ENCODE measurements at regions not wholly inside any gene's neighbourhood (a gene's known extent, or its start where the extent isn't known, plus 50 kb on each side); places are given as distances from the start of the nearest gene placed in this dataset.

DNA sequence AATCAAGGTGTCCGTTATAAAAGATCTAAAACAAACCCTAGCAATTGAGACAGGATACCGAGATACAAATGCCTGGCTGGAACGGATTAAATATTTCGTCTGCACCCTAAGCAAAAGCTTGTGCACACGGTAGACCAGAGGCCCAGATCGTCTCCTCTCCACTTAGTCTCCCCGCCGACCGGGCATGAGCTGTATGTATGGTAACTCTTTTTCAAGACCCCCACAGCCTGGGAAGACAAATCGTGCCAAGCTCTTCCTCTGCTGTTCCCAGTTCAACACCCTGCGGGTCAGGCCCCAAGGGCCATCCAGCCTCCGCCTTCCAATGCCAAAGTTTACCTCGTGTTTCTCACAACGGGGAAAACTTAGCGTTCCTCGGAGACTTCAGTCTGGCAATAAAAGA is 285.7 kb upstream of the GALNT17 start:
- no peak overlapping the region for H3K27ac ChIP-seq (ENCODE audit: low read depth, low read length, severe bottlenecking)
- peaks cover 16% of the 10 kb centered on the region for H3K9me3 ChIP-seq (ENCODE audit: control insufficient read depth, low read length)
- no peak overlapping the region for H3K4me3 ChIP-seq (ENCODE audit: extremely low read depth, insufficient read depth, low read length, poor library complexity, severe bottlenecking)
- no peaks in the 10 kb centered on the region for H3K4me1 ChIP-seq (ENCODE audit: control insufficient read depth, insufficient read depth, low read length, poor library complexity, severe bottlenecking)
- no peaks in the 10 kb centered on the region for H3K36me3 ChIP-seq (ENCODE audit: control insufficient read depth, insufficient read depth, low read length)
- 89 to 96% methylated on average over 15 of the region's 16 CpGs for WGBS, 2 experiments (ENCODE audit: insufficient coverage in 2 of 2)

DNA sequence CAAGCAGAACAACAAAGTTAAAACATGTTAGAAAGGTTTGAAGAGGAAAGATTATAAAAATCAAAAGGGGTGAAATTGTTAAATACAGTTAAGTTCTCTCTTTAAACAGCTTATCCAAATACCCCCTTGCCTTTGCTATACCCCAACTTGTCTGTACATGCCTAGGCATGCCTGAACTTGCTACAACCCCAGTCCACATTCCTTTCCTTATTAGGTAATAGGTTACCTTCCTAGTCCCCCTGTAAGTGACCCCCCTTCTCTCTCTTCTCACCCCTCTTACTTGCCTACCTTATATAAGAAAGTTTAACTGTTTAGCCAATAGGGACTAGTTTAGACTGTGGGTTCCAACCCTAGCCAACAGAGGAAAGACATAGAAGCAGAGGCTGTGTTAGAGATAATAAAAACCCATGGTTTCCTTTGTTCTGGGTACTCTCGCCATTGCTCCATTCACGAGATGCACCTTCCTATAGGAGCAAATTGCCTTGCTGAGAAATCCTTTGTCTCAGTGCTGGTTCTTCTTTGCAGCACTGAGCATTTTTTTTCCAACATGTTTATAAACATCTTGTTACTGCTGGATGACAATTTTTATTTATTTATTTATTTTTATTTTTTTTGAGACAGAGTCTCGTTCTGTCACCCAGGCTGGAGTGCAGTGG is 282.2 kb upstream of the GALNT17 start:
- H3K9me3 ChIP-seq (ENCODE audit: control insufficient read depth, low read length) = peaks cover 16% of the 10 kb centered on the region
- H3K36me3 ChIP-seq (ENCODE audit: control insufficient read depth, insufficient read depth, low read length) = no peaks in the 10 kb centered on the region
- no peak overlapping the region for H3K27ac ChIP-seq (ENCODE audit: low read depth, low read length, severe bottlenecking)
- no peak overlapping the region for H3K4me3 ChIP-seq (ENCODE audit: extremely low read depth, insufficient read depth, low read length, poor library complexity, severe bottlenecking)
- WGBS, 2 experiments (ENCODE audit: insufficient coverage in 2 of 2) = 87 to 94% methylated on average over 3 of the region's 3 CpGs
- no peaks in the 10 kb centered on the region for H3K4me1 ChIP-seq (ENCODE audit: control insufficient read depth, insufficient read depth, low read length, poor library complexity, severe bottlenecking)

DNA sequence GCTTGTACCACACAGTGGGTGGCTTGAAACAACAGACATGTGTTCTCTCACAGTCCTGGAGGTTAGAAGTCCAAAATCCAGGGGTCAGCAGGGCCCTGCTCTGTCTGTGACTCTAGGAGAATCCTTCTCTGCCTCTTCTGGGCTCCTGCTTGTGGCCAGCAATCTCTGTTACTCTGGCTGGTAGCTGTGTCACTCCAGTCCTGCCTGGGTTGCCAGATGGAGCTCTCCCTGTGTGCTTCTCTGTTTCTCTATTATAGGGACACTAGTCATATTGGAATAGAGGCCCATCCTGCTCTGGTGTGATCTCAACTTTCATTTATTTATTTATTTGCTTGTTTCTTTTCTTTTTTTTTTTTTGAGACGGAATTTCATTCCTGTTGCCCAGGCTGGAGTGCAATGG is 276.6 kb upstream of the GALNT17 start:
- H3K4me3 ChIP-seq (ENCODE audit: extremely low read depth, insufficient read depth, low read length, poor library complexity, severe bottlenecking) = no peak overlapping the region
- H3K4me1 ChIP-seq (ENCODE audit: control insufficient read depth, insufficient read depth, low read length, poor library complexity, severe bottlenecking) = no peaks in the 10 kb centered on the region
- 86% methylated on average over 1 of the region's 1 CpG; no CpG with 5 or more reads in 1 of the 2 experiments for WGBS, 2 experiments (ENCODE audit: insufficient coverage in 2 of 2)
- H3K27ac ChIP-seq (ENCODE audit: low read depth, low read length, severe bottlenecking) = no peak overlapping the region
- no peaks in the 10 kb centered on the region for H3K9me3 ChIP-seq (ENCODE audit: control insufficient read depth, low read length)
- H3K36me3 ChIP-seq (ENCODE audit: control insufficient read depth, insufficient read depth, low read length) = no peaks in the 10 kb centered on the region

DNA sequence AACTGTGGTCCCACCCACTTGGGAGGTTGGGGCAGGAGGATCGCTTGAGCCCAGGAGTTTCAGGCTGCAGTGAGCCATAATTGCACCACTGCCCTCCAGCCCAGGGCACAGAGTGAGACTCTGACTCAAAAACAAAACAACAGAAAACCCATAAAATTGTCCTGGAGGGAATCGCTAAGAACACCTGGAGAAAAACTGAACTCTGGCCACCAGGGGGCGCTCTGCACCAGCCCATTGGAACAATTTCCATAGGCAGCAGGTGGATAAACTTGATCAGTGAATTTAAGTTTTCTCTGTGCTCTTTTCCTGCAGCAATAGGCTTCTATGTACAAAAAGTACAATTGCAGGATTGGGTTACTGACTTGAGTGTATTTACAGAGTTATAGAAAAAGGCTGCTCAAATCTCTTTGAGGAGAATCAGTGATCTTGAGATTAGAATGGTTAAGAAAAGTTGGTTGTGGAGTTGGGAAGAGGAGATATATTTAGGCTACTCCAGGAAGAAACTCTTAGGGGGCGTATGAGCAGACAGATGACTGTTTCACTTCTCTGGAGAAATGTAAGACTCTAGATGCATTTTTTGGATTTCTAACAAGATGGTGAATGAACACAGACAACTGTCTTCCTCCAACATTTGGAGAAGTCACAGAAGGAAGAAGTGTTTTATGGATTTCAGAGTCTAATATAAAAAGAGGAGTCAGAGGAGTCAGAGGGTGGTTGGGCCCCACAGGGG is 274.9 kb upstream of the GALNT17 start:
- Histone ChIP-seq H3K9me3 (ENCODE audit: control insufficient read depth, low read length) (no peaks in the 10 kb centered on the region), H3K36me3 (ENCODE audit: control insufficient read depth, insufficient read depth, low read length) (no peaks in the 10 kb centered on the region), H3K27ac (ENCODE audit: low read depth, low read length, severe bottlenecking) (no peak overlapping the region), H3K4me1 (ENCODE audit: control insufficient read depth, insufficient read depth, low read length, poor library complexity, severe bottlenecking) (no peaks in the 10 kb centered on the region), H3K4me3 (ENCODE audit: extremely low read depth, insufficient read depth, low read length, poor library complexity, severe bottlenecking) (no peak overlapping the region)
- WGBS, 2 experiments (ENCODE audit: insufficient coverage in 2 of 2) = 5 to 19% methylated on average over 3 to 4 of the region's 4 CpGs

DNA sequence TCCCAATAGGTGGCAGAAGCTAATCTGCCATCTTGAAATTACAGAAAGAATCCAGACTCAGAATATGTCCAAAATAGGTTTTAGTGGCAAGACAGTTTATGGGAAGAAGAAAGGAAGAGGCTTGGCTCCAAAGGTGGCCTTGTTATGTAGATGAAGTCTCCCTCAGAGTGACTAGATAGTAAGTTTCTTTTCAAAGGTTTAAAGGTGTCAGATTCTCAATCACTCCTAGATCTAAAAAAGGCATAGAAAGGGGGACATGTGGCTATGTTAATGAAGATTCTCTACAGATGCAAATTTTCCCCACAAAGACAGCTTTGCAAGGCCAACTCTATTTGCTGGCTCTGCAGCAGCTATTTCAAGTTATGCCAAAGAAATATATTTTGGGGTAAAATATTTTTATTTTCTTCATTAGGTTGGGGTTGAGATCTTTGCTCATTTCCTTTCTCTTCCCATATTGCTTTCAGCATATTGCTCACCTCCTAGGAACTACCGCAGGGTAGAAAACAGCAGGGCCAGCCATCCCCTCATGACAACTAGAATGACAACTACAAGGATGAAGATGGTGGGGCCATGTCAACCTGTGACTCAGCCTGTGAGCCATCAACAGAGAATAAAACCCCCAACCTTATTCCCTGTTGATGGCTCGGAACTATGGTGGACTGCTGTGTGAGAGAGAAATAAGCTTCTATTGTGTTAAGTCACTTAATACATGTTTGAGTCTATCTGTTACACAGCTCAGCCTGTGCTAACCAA is 274.0 kb upstream of the GALNT17 start:
- no CpG with 5 or more reads among the region's 2 CpGs for WGBS, 2 experiments (ENCODE audit: insufficient coverage in 2 of 2)
- no peak overlapping the region for H3K4me3 ChIP-seq (ENCODE audit: extremely low read depth, insufficient read depth, low read length, poor library complexity, severe bottlenecking)
- no peaks in the 10 kb centered on the region for H3K4me1 ChIP-seq (ENCODE audit: control insufficient read depth, insufficient read depth, low read length, poor library complexity, severe bottlenecking)
- no peaks in the 10 kb centered on the region for H3K9me3 ChIP-seq (ENCODE audit: control insufficient read depth, low read length)
- no peaks in the 10 kb centered on the region for H3K36me3 ChIP-seq (ENCODE audit: control insufficient read depth, insufficient read depth, low read length)
- H3K27ac ChIP-seq (ENCODE audit: low read depth, low read length, severe bottlenecking) = no peak overlapping the region

DNA sequence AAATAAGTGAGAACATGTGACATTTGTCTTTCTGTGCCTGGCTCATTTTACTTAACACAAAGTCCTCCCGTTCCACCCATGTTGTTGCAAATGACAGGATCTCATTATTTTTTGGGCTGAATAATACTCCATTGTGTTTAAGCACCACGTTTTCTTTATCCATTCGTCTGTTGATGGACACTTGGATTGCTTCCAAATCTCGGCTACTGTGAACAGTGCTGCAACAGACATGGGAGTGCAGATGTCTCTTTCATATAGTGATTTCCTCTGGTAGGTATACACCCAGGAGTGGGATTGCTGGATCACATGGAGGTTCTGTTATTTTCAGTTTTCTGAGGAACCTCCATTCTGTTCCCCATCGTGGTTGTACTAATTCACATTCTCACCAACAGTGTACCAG is 264.4 kb upstream of the GALNT17 start:
- Histone ChIP-seq H3K36me3 (ENCODE audit: control insufficient read depth, insufficient read depth, low read length) (no peaks in the 10 kb centered on the region), H3K4me1 (ENCODE audit: control insufficient read depth, insufficient read depth, low read length, poor library complexity, severe bottlenecking) (no peaks in the 10 kb centered on the region), H3K9me3 (ENCODE audit: control insufficient read depth, low read length) (no peaks in the 10 kb centered on the region), H3K27ac (ENCODE audit: low read depth, low read length, severe bottlenecking) (no peak overlapping the region), H3K4me3 (ENCODE audit: extremely low read depth, insufficient read depth, low read length, poor library complexity, severe bottlenecking) (no peak overlapping the region)
- WGBS, 2 experiments (ENCODE audit: insufficient coverage in 2 of 2) = 70 to 80% methylated on average over 5 of the region's 5 CpGs

DNA sequence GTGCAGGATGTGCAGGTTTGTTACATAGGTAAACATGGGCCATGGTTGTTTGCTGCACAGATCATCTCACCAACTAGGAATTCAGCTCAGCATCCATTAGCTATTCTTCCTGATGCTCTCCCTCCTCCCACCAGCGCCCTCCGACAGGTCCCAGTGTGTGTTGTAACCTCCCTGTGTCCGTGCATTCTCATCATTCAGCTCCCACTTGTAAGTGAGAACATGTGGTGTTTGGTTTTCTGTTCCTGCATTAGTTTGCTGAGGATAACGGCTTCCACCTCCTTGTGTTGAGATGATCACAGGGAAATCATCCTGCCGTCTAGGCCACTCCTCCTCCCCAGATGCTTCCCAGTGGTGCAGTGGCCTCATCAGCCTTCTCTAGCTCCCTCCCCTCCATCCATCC is 261.6 kb upstream of the GALNT17 start:
- Histone ChIP-seq H3K4me1 (ENCODE audit: control insufficient read depth, insufficient read depth, low read length, poor library complexity, severe bottlenecking) (no peaks in the 10 kb centered on the region), H3K4me3 (ENCODE audit: extremely low read depth, insufficient read depth, low read length, poor library complexity, severe bottlenecking) (no peak overlapping the region), H3K36me3 (ENCODE audit: control insufficient read depth, insufficient read depth, low read length) (no peaks in the 10 kb centered on the region), H3K9me3 (ENCODE audit: control insufficient read depth, low read length) (no peaks in the 10 kb centered on the region), H3K27ac (ENCODE audit: low read depth, low read length, severe bottlenecking) (no peak overlapping the region)
- WGBS, 2 experiments (ENCODE audit: insufficient coverage in 2 of 2) = 80 to 83% methylated on average over 1 to 3 of the region's 5 CpGs

DNA sequence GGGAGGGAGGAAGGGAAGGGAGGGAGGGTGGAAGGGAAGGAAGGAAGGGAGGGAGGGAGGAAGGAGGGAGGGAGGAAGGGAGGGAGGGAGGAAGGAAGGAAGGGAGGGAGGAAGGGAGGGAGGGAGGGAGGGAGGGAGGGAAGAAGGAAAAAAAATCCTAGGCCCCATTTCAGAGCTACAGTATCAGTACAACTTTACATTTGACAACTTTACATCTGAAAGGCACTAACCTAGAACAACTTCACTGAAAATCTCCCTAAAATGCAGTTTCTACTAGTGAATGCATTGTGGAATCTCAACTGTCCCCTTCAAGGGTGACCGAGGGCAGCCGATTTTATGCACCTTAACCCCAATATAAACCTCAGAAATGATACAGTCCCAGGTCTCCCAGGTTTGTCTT is 259.8 kb upstream of the GALNT17 start:
- H3K4me1 ChIP-seq (ENCODE audit: control insufficient read depth, insufficient read depth, low read length, poor library complexity, severe bottlenecking) = no peaks in the 10 kb centered on the region
- no peaks in the 10 kb centered on the region for H3K9me3 ChIP-seq (ENCODE audit: control insufficient read depth, low read length)
- no peak overlapping the region for H3K4me3 ChIP-seq (ENCODE audit: extremely low read depth, insufficient read depth, low read length, poor library complexity, severe bottlenecking)
- WGBS, 2 experiments (ENCODE audit: insufficient coverage in 2 of 2) = no CpG with 5 or more reads among the region's 2 CpGs
- H3K36me3 ChIP-seq (ENCODE audit: control insufficient read depth, insufficient read depth, low read length) = no peaks in the 10 kb centered on the region
- no peak overlapping the region for H3K27ac ChIP-seq (ENCODE audit: low read depth, low read length, severe bottlenecking)

DNA sequence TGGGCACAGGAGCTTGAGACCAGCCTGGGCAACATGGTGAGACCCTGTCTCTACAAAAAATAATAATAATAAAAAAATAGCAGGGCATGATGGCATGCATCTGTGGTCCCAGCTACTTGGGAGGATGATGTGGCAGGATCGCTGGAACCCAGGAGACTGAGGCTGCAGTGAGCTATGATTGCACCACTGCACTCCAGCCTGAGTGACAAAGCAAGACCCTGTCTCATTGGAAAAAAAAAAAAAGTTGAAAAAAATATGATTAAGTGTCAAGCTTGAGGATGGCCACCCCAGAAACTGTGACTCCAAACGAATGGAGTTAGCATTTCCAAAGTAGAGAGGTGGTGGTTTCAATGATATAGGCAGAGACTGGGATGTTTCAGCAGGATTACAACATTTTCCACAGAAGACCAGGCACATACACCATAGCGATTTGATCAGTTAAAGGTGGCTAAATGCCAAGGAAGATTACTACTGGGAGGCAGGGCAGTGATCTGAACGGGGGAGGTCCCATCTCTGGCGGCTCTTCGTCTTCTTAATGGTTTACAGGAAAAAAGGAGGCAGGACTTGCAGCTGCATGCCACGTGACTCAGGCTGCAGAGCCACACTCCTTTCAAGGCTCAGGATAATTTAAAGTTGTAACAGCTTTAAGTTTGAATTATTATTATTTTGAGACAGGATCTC is 250.6 kb upstream of the GALNT17 start:
- Histone ChIP-seq H3K36me3 (ENCODE audit: control insufficient read depth, insufficient read depth, low read length) (no peaks in the 10 kb centered on the region), H3K9me3 (ENCODE audit: control insufficient read depth, low read length) (no peaks in the 10 kb centered on the region), H3K4me3 (ENCODE audit: extremely low read depth, insufficient read depth, low read length, poor library complexity, severe bottlenecking) (no peak overlapping the region), H3K27ac (ENCODE audit: low read depth, low read length, severe bottlenecking) (no peak overlapping the region), H3K4me1 (ENCODE audit: control insufficient read depth, insufficient read depth, low read length, poor library complexity, severe bottlenecking) (no peaks in the 10 kb centered on the region)
- 88 to 90% methylated on average over 6 to 7 of the region's 7 CpGs for whole genome bisulfite sequencing, 2 experiments (ENCODE audit: insufficient coverage in 2 of 2)

DNA sequence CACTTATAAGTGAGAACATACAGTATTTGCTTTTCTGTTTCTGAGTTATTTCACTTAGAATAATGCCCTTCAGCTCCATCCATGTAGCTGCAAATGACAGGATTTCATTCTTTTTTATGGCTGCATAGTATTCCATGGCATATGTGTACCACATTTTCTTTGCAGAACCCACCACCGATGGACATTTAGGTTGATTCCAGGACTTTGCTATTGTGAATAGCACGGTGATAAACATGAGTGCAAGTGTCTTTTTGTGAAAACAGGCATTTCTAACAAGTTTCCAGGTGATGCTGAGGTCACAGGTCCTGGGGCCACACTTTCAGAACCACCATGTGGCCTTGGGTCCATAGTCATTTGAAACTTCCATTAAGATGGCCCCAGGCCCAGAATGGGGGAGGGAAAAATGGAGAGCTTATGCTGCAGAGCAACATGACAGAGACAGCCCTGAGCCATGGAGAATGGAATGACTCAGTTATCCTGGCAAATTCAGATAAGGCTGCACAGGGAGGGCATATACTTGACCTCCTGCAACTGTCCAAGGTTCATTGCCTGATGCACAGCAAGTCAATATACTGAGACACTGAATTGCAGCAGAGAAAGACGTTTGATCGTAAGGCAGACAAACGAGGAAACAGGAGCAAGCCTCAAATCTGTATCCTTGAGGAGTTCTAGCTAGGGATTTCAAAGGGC is 248.0 kb upstream of the GALNT17 start:
- H3K27ac ChIP-seq (ENCODE audit: low read depth, low read length, severe bottlenecking) = no peak overlapping the region
- H3K9me3 ChIP-seq (ENCODE audit: control insufficient read depth, low read length) = peaks cover 1% of the 10 kb centered on the region
- no peaks in the 10 kb centered on the region for H3K36me3 ChIP-seq (ENCODE audit: control insufficient read depth, insufficient read depth, low read length)
- no peak overlapping the region for H3K4me3 ChIP-seq (ENCODE audit: extremely low read depth, insufficient read depth, low read length, poor library complexity, severe bottlenecking)
- WGBS, 2 experiments (ENCODE audit: insufficient coverage in 2 of 2) = 70 to 75% methylated on average over 5 of the region's 5 CpGs
- H3K4me1 ChIP-seq (ENCODE audit: control insufficient read depth, insufficient read depth, low read length, poor library complexity, severe bottlenecking) = peaks cover 3% of the 10 kb centered on the region
